SH-SY5Y (cell line): ENCODE measurements at regions not wholly inside any gene's neighbourhood (a gene's known extent, or its start where the extent isn't known, plus 50 kb on each side); places are given as distances from the start of the nearest gene placed in this dataset.

Experiments
- GATA2 ChIP-seq: IDR thresholded peaks from 2 replicates; pipeline ENCODE4 v1.6.1; 2011; ENCODE audit warnings: mild to moderate bottlenecking, low read depth, low read length
- GATA3 ChIP-seq: IDR thresholded peaks from 2 replicates; pipeline ENCODE4 v1.6.1; 2011; ENCODE audit warnings: low read depth, mild to moderate bottlenecking, low read length, moderate library complexity

- TF ChIP-seq GATA2 (no peak), GATA3 (no peak)
Measured at GRCh38 chr4:142955501-142955900, 109.4 kb upstream of the INPP4B start.
